GM21576 (cell line): ENCODE measurements at regions not wholly inside any gene's neighbourhood (a gene's known extent, or its start where the extent isn't known, plus 50 kb on each side); places are given as distances from the start of the nearest gene placed in this dataset.

Experiments used
- ATAC-seq: cut with Tn5 transposase; IDR thresholded peaks from one replicate; pipeline ENCODE4 v1.9.1; 2021; ENCODE audit warnings: mild to moderate bottlenecking, moderate library complexity; ENCODE audit not compliant: unreplicated experiment

DNA sequence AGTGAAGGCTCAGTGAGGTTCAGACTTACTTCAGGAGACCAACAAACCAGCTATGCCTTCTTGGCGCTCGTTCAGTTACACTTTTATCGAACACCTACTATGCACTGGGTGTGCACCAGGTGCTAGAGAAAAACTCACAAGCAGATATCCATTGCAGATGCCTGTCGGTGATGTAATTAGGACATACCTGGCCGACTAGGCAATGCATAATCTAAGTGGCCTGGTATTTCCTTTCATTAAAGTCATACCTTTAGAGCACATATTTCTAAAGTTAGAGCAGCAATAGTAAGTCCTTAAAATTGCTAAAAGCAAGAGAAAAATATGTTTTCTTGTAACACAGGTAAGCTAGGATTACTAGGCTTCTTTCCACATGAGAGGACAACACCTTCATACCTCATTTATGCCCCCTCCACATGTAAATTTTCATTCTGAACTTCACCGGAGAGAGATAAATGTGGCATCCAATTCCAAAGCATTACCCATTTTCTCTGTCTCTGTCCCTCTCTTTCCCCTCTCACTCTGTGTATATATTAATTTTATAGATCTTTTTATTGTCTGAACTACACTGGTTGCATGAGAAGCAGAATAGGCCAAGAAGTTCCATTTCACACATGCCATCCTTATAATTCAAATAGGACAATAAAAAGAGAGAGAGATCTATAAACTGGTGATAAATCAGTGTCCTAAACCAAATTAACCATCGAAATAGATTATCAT, 242.2 kb downstream of the SPTSSA start:
- no peak for ATAC-seq

DNA sequence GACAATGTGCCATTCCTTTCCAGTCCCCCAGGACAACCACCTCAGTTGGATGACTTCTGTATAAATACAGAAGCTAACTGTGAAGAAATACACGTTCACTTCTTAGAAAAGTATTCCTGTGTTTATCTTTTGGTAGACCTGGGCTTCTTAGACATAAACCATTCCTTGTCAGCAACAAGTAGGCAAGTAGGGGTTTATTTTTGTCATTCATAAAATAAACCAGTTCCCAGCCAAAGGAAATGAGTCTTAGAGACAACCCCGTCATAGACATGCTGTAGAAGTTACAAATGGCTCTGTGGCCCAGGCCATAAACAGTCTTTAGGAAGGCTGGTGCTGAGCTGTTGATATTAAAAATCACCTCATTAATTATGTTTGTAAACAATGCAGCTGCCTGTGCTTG, 243.2 kb downstream of the SPTSSA start:
- ATAC-seq: no peak

DNA sequence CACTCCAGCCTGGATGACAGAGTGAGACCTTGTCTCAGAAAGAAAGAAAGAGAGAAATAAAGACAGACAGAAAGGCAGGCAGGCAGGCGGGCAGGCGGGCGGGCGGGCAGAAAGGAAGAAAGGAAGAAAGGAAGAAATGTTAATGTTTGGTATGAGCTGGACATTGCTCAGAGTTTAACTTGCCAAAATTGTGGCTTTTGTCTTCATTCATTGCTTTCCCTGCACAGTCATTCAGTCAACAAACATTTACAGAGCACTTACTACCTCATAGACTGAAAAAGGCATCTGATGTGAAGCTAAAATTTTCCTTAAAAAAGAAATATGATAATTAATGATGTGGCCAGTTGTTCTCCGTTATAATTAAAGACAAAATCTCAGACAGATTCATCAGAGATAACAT, 247.1 kb downstream of the SPTSSA start:
- no peak for ATAC-seq

DNA sequence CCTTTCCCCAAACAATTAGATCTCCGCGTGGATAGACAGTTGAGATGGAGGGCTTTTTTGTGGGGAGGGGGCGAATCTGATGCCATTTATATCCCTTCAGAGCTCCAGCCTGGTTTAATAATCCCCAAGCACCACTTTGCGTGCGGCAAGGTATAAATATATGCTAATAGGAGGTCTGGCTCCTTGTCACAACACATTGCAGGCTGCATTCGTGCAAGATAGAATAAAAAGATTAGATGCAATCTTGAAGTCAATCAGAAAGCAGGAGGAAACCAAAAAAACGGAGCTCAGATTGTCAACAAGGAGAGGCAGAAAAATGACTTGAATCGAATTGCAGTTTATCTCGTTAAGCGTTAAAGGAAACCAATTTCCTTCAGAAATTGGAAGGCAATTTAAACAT, 248.7 kb downstream of the SPTSSA start:
- no peak for ATAC-seq

DNA sequence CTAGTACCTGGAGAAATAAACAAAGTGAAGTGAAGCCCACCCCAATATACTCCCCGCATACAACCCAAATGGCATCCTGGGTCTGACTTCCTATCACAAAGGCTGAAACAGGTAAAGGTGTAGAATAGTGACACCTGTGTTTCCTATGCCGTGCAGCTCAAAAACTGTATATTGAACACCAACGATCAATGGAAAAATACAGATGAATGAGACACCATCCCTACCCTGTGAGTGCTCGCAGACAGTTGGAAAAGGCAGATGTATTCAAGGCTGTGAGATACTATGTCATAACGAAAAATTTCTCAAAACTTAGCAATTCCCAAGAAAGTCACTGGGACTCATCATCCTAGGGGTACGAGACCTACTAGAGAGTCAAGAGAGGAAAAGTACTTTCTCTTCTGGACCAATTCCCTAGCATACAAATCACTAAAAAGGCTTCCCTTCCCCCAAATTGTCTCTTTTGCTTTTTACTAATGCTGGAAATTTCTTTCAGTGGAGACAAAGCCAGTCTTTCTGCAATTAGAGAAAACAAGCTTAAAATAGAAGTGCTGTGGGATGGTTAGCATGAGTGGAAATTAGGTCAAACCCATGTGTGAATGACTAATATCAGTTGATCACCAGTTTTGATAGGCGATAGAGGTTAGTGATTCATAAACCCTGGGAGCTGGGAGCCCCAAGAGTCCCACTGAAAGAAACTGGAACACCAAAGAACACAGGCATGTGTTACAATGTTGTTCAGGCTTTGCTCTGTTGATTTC, 249.7 kb downstream of the SPTSSA start:
- ATAC-seq: no peak

DNA sequence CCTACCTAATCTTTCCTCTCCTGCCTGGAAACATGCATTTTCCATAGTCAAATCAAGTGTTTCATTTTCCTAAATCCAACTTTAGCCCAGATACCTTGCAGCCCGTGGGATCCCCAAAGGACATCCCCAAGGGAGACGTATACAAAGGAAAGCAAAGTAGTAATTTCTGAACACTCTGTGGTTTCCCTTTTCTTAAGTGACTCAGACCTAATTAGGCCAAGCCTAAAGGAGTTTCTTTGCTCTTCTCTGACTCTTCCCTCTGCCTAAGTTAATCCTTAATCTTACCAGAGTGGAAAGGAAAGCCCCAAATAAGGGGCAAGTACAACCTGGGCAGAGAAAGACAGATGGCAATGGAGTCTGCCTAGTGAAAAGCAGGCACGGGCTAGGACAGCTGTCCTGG, 250.3 kb downstream of the SPTSSA start:
- ATAC-seq: no peak

DNA sequence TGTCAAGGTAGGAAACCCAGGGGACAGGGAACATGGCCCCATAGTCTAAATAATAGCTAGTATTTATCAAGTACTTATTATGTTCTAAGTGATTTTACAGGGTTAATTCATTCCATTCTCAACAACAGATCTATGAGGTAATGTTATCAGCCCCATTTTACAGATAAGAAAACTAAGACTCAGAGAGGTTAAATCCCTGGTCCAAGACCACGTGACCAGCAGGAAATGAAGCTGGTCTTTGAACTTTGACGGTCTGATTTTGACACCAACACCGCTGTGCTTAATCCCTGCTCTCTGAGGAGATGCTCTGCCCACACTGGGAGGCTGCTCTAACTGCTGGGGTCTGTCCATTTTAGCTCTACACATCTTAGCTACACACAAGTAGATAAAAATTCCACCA, 253.5 kb downstream of the SPTSSA start:
- ATAC-seq: no peak

DNA sequence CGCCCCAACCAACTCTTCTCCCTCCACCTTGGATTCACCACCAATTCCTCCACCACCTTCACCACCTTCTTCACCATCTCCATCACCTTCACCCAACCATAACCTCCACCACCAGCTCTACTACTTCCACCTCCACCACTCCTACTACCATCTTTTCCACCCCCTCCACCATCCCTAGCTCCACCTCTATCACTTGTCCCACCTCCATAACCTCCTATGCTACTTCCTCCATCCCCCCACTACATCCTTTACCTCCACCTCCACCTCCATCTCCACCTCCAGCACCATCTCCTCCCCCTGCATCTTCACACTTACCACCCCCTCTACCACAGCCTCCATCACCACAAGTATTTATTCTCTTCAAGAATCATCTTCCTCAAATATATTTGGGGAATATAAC, 254.9 kb upstream of the EGLN3 start:
- ATAC-seq: no peak

DNA sequence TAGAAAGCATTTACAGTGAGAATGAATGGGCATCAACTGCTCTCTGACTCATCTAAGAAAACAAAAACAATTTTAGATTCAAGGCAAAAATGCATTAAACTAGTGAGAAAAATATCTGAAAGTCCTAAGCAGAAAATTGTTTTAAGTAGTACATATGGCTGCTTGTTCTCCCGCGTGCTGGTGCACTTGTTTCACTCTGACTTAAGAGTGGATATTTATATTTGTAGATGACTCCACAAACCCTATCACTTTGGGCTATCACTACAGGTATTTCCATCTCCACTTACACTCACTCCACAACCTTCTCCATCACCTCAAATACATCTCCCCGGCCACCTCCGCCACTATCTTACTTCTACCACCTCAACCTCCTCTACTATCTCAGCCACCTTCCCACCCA, 253.9 kb upstream of the EGLN3 start:
- ATAC-seq: no peak

DNA sequence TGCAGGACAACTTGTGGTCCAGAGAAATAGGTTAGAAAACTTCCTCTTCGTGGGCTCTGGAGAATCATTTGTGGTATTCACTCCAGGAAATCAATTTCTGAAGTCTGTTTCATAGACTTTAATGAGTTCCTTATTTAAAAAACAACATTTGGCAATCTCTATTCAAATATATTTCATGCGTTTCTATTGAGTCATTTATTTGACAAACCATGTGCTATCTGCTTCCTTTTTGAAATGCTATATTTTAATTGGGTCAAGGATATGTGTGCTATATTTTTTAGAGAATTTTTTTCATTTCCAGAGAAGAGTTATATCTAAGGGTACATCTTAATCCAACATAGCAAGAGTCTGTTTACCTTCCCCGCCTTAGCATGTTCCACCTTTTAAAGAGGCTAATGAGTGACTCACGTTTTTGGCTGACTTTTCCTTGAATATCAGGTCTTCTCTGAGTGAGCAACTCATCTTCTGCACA, 252.4 kb upstream of the EGLN3 start:
- ATAC-seq: no peak

DNA sequence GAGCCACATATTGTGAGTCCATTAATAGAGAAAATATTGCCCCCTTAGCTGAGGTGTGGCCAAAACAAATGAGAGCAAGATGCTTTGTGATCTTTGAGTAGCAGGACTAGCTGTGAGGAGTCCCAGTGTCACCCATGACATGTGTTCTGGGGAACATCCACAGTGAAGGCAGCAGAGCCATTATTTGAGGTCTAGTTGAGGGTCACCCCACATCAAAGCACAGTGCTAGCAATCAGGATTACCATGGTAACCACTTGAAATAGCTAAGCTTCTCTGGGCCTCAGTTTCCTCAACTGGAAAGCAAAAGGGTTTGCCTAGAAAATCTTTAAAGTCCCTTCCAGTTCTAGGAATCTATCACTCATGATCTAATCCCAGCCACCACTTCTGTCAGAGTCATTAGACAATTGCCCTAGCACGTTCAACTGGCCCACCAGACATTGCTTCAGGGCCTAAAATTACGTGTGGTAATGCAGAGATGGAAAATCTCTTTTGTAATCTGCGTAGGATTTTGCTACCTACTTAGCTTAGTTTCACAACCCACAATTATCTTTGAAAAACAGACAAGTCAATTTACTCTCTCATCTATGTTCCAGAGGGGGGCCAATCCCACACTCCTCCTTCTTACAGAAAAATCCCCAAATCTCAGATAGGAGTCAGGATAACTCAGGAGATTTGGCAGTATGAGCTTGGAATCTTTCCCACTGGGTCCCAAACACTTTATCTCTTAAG, 251.2 kb upstream of the EGLN3 start:
- no peak for ATAC-seq

DNA sequence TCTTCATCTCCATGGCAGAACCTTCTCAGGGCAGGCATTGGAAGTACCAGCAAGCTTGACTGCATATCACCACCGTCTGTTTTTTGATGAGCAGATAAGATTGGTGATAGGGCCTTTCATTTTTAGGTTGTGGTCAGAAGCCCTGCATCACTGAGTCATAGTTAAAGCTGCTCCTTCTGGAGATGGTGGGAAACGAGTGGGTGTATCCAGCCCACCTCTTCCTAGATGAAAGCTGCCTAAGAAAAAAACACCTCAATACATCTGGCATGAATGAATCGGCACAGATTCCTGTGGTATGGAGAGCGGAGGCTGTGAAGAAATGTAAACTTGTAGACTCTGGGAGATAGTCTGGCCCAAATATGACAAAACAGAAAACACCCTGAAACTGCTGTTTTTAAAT, 248.7 kb upstream of the EGLN3 start:
- no peak for ATAC-seq

DNA sequence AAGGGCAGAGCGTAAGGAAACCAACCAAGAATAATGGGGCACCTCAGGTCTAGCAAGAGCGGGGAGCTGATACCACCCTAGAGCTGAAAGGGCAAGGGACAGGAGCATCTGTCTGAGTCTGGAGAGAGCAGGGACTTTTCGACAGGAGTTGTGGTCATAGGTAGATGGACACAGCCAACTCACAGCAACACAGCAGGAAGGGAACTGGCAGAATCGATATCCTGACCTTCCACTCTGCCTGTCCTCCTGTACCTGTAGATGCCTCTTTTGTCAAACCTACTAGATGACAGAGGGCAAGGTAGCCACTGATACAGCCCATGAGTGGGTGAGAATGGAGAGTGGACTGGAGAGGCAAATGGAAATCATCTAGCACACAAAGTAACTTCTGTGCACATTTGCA, 247.2 kb upstream of the EGLN3 start:
- no peak for ATAC-seq

DNA sequence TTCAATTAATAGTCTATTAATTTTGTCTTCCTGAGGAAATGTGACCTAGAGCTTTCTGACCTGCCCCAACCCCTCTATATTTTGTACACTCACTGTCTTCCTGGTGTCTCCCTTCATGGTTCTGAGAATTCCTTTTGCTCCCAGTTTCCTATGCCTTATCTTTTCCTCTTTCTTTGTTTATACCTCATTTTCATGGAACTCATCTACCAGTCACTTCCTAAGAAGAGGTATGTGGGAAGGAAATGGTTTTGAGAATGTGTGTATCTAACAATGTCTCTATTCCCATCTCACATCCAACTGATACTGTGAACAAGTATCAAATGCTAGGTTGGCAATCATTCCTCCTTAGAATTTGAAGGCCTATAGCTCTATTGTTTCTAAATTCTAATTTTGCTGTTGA, 245.1 kb upstream of the EGLN3 start:
- ATAC-seq: no peak

DNA sequence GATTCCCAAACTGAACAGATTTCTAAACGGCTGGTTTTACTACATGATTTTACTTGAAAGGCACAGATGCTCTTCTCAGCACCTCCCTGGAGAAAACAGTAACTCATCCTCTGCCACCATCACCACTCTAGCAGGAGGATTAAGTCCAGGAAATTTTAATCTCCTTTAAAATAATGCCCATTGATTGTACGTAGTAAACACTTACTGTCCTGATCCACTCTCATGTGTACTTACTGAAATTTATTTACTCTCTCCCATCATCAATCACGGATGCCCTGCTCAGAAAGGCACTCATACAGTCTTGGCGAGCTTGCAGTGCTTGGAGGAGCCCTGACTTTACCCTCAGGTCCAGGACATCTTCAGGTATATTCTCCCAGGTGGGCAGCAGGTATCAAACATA, 239.8 kb upstream of the EGLN3 start:
- ATAC-seq: no peak

DNA sequence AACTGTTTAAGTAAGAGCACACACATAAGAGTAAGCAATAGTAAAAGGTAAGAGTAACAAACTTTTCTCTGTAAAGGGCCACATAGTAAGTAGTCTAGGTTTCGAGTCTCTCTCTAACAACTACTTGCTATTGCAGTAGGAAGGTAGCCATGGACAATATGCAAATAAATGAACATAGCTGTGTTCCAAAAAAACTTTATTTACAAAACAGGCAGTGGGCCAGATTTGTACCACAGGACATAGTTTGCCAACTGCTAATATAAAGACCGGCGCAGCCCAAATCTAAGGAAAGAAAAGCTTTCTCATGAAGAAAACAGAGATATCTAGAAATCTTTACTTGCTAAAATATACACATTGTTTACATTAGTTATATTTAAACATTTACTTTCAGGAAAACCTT, 239.0 kb upstream of the EGLN3 start:
- ATAC-seq: no peak

DNA sequence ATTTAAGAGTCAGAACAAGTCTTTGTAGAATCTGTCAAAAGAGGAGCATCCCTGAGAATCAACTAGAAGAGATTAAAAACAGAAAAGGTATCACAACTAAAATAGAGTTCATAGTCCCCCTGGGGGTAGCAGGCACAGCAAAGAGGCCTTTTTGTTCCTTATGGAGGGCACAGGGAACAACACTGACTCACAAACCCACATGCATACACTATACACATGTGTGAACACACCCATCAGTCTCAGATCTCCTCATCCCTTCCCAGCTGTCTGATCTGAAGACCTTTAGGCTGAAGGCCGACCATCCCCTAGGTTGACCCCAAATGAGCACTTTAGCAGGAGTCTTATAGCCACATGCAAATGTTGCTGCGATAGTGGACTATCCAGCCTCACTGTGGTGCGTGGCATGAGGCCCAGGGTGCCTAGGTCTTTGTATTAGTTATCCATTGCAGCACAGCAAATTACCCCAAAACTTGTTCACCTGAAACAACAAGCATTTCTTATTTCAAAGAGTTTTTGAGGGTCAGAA, 236.7 kb upstream of the EGLN3 start:
- ATAC-seq: no peak

DNA sequence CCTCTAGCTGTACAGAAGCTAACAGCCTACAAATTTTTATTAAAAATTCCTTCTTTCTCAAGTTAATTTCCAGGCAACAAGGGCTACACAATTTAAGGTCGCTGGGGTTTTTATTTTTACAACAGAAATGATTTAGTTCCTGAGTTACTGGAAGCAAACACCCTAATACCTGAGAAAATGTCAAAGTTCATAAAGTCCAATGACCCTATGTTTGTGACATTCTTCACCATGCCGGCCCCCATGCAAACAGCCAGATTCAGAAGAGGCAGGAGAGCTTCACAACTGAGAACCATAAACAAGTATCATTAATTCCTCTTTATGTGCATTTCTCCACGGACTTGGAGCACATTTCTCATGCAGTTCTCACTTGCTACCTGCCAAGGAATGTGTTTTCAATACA, 236.2 kb upstream of the EGLN3 start:
- no peak for ATAC-seq

DNA sequence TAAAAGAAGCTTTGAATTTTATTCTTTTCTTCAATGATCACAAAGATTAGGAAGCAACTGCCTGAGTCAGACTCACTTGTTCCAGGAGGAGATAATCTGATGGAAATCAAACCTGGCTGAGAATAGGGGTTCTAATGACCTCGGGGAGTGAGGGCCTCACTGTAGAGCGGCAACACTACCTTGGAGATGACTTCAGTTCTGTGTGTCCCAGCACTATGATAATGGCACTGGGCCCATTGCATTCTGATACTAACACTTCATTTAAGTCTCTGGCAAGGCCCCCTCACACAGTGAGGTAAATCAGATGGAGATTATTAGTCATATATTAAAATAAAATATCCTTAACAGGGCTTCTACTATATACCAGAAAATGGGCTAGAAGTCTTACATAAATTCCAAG, 233.3 kb upstream of the EGLN3 start:
- no peak for ATAC-seq

DNA sequence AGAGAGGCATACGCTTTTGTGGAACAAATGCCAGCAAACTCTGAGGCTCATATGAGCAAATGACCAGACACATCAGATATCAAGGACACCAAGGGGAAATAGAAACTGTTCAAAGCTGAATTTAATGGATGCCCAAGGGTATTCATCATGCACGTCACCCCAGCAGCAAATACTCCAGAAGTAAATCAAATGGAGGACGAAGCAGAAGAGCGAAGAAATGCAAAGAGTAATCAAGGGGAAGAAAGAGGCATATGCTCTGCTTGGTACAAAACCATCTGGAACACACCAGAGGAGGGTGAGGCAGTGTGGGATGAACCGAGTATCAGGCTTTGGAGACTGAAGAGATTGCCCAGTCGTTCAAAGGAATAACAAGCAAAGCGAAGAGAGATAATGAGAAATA, 232.6 kb upstream of the EGLN3 start:
- no peak for ATAC-seq

DNA sequence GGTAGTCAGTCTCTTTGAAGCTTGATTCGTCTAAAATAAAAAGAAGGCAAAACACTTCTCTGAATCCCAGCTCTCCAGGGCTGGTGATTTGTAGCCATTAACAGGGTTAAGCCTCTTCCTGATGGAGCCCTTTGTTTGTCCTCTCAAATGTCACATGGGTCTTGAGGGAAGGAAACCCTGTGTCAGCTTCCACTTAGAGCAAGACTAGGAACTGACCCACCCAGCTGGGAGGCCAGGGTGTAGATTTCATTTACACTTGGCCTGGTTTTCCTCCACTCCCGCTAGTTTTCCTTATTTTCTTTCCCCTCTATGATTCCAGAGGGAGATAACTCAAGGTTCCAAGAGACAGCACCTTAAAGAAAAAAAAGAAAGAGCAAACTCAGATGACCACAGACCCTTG, 230.5 kb upstream of the EGLN3 start:
- no peak for ATAC-seq

DNA sequence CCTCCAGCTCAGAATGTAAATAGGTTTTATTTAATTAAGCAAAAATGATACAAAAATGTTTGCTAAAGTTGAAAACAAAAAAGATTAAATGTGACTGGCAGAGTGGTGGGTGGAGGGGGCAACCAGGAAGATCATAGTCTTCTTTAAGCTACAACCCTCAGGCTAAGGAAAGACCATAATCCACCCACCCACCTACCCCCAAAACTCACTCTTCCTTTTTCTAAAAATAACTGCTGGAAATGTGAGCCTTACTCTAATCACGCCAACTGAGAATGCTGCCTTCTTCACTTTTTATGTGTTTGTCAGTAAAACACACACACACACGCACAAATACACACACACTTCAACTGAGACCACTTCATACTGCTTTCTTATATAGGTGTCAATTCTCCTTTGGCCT, 230.0 kb upstream of the EGLN3 start:
- no peak for ATAC-seq
